ENCODE measurements at regions not wholly inside any gene's neighbourhood (a gene's known extent, or its start where the extent isn't known, plus 50 kb on each side); places are given as distances from the start of the nearest gene placed in this dataset.
"Not testable (repeated sequence)": the region's sequence is repeated elsewhere in the genome, so short reads cannot be mapped to it uniquely, and the experiment has no call there.

DNA sequence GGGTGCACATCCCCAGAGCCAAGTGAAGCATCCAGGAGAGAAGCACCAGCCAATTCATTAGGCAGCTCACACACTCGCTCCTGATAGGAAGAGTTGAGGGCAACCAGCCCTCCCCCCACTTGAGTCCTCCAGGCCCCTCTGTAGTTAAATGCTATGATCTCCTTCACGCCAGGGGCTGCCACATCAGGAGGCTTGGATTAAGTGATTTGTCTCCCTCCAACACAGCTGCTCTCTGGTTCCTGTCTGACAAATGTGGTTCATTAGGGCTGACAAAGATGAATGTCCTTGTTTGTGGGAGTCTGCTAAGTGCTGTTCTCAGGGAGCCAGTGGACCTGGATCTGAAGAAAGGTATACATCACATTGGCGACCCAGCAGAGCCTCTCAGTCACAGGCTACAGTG lies 94.5 kb upstream of the WSCD1 start:
- no peak for FAIRE-seq

DNA sequence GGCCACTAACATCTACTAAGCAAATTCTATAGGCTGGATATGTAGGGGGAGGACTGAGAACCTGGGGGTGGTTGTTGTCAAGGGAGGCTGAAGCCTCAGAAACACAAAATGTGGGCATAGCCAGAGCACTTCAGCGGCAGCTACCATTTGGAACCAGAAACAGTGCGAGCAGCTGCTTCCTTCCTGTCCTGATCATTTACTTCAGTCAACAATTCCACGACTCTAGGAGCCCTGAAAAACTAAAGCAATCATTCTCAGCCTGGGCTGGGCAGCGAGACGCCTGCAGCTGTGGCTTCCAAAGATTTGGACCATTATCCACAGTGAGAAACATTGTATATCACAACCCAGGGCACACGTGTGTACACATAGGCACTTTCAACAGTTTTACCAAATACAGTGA lies 93.9 kb upstream of the WSCD1 start:
- FAIRE-seq = no peak

DNA sequence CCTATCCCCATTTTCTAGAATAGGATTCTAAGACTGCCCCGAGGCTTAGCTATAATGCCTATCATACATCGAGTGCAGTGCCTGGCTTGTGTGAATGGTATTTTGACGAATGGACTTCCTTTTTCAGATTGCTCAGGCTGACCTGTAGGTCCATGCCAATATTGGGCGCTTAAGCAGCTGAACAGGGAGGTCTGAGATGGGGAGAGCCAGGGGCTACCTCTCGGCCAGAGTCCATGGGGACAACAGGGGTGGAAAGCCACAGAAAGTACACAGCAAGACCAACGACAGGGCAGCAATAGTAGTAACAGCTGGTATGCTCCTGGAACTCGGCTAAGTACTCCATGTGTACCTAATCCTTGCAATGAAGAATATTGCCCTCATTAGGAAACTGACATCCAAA lies 91.7 kb upstream of the WSCD1 start:
- FAIRE-seq = no peak

DNA sequence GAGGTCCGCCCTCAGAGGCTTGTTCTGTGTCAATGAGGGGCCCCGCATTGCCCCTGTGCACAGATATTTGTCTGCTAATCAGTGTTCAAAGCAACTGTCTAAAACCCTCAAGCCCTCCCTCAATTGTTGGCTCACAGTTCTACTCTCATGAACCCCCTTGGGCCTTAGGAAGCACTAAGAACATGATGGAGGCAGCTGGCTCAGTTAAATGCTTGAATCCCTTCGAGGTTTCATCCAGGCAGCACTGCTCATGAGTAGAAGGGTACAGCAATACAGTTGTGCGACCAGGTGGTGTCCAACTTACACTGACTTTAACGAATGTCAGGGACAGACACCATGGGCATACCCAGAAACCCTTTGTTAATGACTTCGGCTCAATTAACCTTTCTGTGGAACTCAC lies 89.2 kb upstream of the WSCD1 start:
- FAIRE-seq = no peak

DNA sequence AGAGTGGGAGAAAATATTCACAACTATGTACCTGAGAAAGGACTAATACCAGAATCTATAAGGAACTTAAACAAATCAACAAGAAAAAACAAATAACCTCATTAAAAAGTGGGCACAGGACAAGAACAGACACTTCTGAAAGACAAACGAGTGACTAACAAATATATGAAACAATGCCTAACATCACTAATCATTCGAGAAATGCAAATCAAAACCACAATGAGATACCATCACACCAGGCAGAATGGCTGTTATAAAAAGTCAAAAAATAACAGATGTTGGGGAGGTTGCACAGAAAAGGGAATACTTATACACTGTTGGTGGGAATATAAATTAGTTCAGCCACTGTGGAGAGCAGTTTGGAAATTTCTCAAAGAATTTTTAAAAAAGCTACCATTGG lies 83.5 kb upstream of the WSCD1 start:
- FAIRE-seq = no peak

DNA sequence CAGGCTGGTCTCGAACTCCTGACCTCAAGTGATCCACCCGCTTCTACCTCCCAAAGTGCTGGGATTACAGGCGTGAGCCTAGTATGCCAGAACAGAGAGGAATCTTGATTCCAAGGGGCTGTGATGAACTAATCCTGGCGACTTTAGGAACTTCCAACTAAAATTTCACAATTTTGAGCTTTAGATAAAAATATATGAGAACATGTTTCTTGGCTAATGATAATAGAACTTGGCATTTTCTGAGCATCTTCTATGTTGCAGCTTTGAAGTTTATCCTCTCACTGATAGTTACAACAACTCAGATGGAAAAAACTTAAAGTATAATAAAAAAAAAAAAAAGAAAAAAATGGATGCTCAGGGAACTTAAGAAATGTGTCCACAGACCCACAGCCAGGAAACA lies 69.8 kb upstream of the WSCD1 start:
- no peak for FAIRE-seq

DNA sequence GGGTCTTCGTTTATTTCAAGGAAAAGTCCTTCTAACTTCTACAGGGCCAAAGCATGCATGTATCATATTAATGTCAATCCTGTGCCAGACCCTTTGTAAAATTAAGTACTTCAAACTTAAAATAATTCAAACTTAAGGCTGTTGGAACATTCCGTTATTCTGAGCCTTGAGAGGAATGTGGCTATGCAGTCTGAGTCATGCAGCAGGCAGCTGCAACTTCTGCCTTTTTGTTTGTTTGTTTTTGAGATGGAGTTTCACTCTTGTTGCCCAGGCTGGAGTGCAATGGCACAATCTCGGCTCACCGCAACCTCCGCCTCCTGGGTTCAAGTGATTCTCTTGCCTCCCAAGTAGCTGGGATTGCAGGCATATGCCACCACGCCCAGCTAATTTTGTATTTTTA lies 67.0 kb upstream of the WSCD1 start:
- not testable (repeated sequence) for FAIRE-seq

DNA sequence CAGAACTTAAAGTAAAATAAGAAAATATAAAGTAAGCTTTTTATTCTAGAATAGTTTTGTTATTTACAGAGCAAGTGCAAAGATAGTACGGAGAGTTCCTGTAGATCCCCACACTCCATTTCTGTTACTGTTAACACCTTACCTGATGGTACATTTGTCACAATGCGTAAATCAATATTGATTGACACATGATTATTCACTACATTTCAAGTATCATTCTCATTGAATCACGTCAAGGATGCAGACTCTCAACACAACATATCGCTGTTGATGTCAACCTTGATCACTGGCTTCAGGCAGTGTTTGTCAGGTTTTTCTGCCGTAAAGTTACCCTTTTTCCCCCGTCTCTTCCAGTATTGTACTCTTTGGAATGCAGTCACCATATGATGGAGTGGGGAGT lies 64.2 kb upstream of the WSCD1 start:
- FAIRE-seq = no peak

DNA sequence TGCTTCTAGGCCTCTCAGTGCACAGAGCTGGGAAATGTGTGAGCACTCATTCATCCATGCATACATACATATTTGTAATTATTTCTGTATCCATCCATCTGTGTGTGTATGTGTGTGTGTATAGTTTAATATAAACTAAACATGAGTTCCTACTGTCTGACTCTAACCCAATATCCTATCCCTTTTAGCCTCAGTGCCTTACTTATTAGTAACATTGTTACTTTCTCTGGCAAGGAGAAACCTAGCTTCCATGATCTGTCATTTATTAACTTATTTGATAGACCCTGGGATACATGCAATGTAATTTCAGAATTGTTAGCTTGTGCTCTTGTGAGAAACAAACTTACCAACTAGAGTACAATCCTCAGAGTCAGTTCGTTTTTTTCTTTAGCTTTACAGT lies 59.0 kb upstream of the WSCD1 start:
- FAIRE-seq = no peak

DNA sequence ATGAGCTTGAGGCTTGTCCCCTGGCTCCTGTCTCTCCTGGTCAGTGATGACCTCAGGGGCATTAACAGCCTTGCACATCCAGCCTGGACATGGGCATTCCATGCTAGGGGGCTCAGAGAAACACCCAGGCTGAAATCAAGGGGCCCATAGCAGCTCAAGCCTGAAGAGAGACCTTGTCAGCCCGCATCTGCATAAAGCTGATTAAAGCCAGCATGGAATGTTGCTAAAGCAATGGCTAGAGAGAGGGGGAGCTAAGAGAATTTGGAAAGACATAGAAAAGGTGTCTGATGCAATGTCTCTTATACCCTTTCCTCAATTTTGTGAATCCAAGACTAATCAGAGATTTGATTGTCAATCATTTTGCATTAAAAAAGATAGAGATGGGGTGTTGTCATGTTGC lies 51.4 kb upstream of the WSCD1 start:
- no peak for FAIRE-seq

DNA sequence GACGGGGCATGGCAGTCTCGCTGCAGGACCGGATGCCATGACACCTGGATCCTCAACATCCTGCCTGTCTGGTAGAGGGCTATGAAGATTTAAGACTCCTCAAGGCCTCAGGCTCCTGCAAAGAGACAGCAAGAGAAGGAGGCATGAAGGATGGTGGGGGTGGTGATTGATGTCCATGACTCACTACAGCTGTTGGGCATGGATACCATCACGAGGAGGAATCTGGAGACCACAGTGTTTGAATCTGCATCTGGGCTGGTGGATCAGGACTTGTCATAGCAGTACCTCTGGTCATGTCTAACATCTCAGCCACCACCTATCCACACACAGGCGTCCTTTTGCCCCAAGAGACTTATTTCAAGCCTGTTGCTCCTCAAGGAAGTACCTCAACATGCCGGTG lies 50.2 kb upstream of the WSCD1 start:
- no peak for FAIRE-seq

DNA sequence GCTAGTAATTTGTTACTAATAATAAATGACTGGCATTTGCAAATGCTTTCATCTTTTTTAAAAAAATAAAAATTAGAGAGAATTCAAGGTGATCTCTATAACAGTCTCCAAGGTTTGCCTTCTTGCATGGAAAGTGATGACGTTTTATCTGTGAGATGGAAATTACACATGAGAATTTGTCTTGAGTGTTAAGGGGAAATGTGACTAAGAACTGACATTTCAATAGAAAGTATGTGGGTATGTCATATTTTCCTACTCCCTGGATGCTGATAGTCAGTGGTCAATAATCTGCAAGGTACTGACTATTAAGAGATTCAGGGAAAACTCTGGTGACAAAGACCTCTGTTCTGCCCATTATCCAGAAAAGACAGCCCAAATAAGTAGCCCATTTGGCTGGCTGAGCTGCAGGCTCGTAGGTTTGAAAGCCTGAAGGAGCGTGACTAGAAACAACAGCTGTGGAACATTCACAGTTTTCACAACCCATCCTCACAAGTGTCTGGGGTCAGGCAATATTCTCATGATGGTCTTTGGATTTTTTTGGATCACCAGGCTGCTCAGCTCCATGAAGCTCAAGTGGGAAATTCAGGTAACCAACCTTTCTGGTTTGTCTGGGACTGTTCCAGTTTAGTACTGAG lies 49.7 kb upstream of the WSCD1 start:
- no peak for FAIRE-seq

Data from islet of Langerhans (tissue), 1 donor.